HFFc6 (cell line): ENCODE measurements at regions not wholly inside any gene's neighbourhood (a gene's known extent, or its start where the extent isn't known, plus 50 kb on each side); places are given as distances from the start of the nearest gene placed in this dataset.
A peak's percentile ranks its signal among the peaks of the same experiment; 100 is the strongest.

ENCODE experiments used
- DNase-seq: peaks from one replicate; pipeline ENCODE4 v3.0.0-alpha.2; 2018
- H3K27ac Mint-ChIP-seq: 2 replicates; pipeline ENCODE4 v1.8.0; 2020; ENCODE audit warnings: mild to moderate bottlenecking, mixed read lengths
- H3K27me3 Mint-ChIP-seq: 2 replicates; pipeline ENCODE4 v1.8.0; 2021; ENCODE audit warnings: mild to moderate bottlenecking, moderate library complexity, mixed read lengths; ENCODE audit not compliant: insufficient read depth
- H3K36me3 Mint-ChIP-seq: 2 replicates; pipeline ENCODE4 v1.8.0; 2021; ENCODE audit warnings: low read depth, mixed read lengths
- H3K4me1 Mint-ChIP-seq: 2 replicates; pipeline ENCODE4 v1.8.0; 2020; ENCODE audit warnings: low read depth, mixed read lengths
- H3K4me3 Mint-ChIP-seq: 2 replicates; pipeline ENCODE4 v1.8.0; 2020; ENCODE audit warnings: mild to moderate bottlenecking, moderate library complexity, mixed read lengths
- H3K9me3 Mint-ChIP-seq: 2 replicates; pipeline ENCODE4 v1.8.0; 2020; ENCODE audit warnings: mild to moderate bottlenecking, mixed read lengths
- CTCF ChIP-seq: fragments of 200-600 bp; sonication (generic); IDR thresholded peaks from 2 replicates; pipeline ENCODE4 v1.5.0; 2021; ENCODE audit warnings: antibody characterized with exemption, mild to moderate bottlenecking

GRCh38 chr5:81856948-81857928 is 106.3 kb upstream of the SSBP2 start:
- H3K27ac Mint-ChIP-seq, result no peak overlapping the region
- H3K4me1 Mint-ChIP-seq, result peaks cover 41% of the 10 kb centered on the region
- no peaks in the 10 kb centered on the region for H3K36me3 Mint-ChIP-seq
- H3K27me3 Mint-ChIP-seq, result peaks cover 2% of the 10 kb centered on the region; the same call in 1 of the 2 replicates
- no peaks in the 10 kb centered on the region for H3K9me3 Mint-ChIP-seq
- TF ChIP-seq CTCF, result peak; percentile 35; the same call in 1 of the 2 replicates
- no peak overlapping the region for H3K4me3 Mint-ChIP-seq
- no peak for DNase-seq

GRCh38 chr5:81855591-81855990 is 104.7 kb upstream of the SSBP2 start:
- Mint-ChIP-seq H3K4me3 (no peak overlapping the region), H3K36me3 (no peaks in the 10 kb centered on the region)

GRCh38 chr5:81854915-81855314 is 104.0 kb upstream of the SSBP2 start:
- DNase-seq, result no peak
- no peaks in the 10 kb centered on the region; the same call in 1 of the 2 replicates for H3K27me3 Mint-ChIP-seq
- no peaks in the 10 kb centered on the region for H3K36me3 Mint-ChIP-seq
- no peaks in the 10 kb centered on the region for H3K9me3 Mint-ChIP-seq
- H3K4me1 Mint-ChIP-seq, result peaks cover 64% of the 10 kb centered on the region
- no peak for TF ChIP-seq CTCF
- H3K27ac Mint-ChIP-seq, result no peak overlapping the region
- H3K4me3 Mint-ChIP-seq, result no peak overlapping the region

More at GRCh38 chr5:81855591-81855990, 104.7 kb upstream of the SSBP2 start:
- Mint-ChIP-seq H3K4me1 (peaks cover 58% of the 10 kb centered on the region), H3K27me3 (no peaks in the 10 kb centered on the region; the same call in 1 of the 2 replicates), H3K27ac (no peak overlapping the region), H3K9me3 (no peaks in the 10 kb centered on the region)
- no peak for DNase-seq
- TF ChIP-seq CTCF, result no peak

- DNase-seq, result no peak
- H3K4me3 Mint-ChIP-seq, result no peak overlapping the region
- peaks cover 61% of the 10 kb centered on the region for H3K4me1 Mint-ChIP-seq
- peak; percentile 61 for TF ChIP-seq CTCF
- H3K36me3 Mint-ChIP-seq, result no peaks in the 10 kb centered on the region
- H3K9me3 Mint-ChIP-seq, result no peaks in the 10 kb centered on the region
- no peak overlapping the region for H3K27ac Mint-ChIP-seq
- no peaks in the 10 kb centered on the region; the same call in 1 of the 2 replicates for H3K27me3 Mint-ChIP-seq
Observed at GRCh38 chr5:81854485-81854884, 103.6 kb upstream of the SSBP2 start.

- peak overlapping the region; percentile 97; the same call in 1 of the 2 replicates for H3K27ac Mint-ChIP-seq
- no peaks in the 10 kb centered on the region for H3K9me3 Mint-ChIP-seq
- H3K4me3 Mint-ChIP-seq, result peak overlapping the region; percentile 91
- no peak for TF ChIP-seq CTCF
- H3K36me3 Mint-ChIP-seq, result no peaks in the 10 kb centered on the region
- DNase-seq, result no peak
- peaks cover 61% of the 10 kb centered on the region for H3K4me1 Mint-ChIP-seq
- H3K27me3 Mint-ChIP-seq, result no peaks in the 10 kb centered on the region; the same call in 1 of the 2 replicates
Observed at GRCh38 chr5:81853030-81853357, 102.1 kb upstream of the SSBP2 start.
